Brain microvascular endothelial cell (primary cell): ENCODE measurements at regions not wholly inside any gene's neighbourhood (a gene's known extent, or its start where the extent isn't known, plus 50 kb on each side); places are given as distances from the start of the nearest gene placed in this dataset.
"Not testable (repeated sequence)": the region's sequence is repeated elsewhere in the genome, so short reads cannot be mapped to it uniquely, and the experiment has no call there.

Source experiments
- DNase-seq: peaks from one replicate; pipeline ENCODE4 v3.0.0-alpha.2; 2020
- H3K27ac ChIP-seq: fragments of 250-450 bp; sonication (Bioruptor Pico); 2 replicates; pipeline ENCODE4 v1.5.1; 2020; ENCODE audit warnings: mild to moderate bottlenecking, moderate library complexity
- H3K27me3 ChIP-seq: fragments of 250-450 bp; sonication (Bioruptor Pico); replicated peaks from 2 replicates; pipeline ENCODE4 v1.5.1; 2020; ENCODE audit warnings: mild to moderate bottlenecking
- H3K36me3 ChIP-seq: fragments of 250-450 bp; sonication (Bioruptor Pico); replicated peaks from 2 replicates; pipeline ENCODE4 v1.5.1; 2020; ENCODE audit warnings: mild to moderate bottlenecking
- H3K4me3 ChIP-seq: 2 replicates; pipeline ENCODE4 v1.5.1; 2011; ENCODE audit warnings: low read depth, mild to moderate bottlenecking, control low read depth, low read length, moderate library complexity
- in situ Hi-C: cut with HindIII; loops from 2 replicates; pipeline ENCODE4 v1.10.0; 2017; ENCODE audit warnings: low sequenced_read_pairs, low pct_ligation_motif_present
- TF ChIP-seq, protein P1 (sequence below): IDR thresholded peaks from 2 replicates; pipeline ENCODE4 v1.5.1; 2011; ENCODE audit warnings: low read depth, mild to moderate bottlenecking, moderate library complexity, low read length, control low read depth, inconsistent platforms; ENCODE audit errors: missing control alignments

DNA sequence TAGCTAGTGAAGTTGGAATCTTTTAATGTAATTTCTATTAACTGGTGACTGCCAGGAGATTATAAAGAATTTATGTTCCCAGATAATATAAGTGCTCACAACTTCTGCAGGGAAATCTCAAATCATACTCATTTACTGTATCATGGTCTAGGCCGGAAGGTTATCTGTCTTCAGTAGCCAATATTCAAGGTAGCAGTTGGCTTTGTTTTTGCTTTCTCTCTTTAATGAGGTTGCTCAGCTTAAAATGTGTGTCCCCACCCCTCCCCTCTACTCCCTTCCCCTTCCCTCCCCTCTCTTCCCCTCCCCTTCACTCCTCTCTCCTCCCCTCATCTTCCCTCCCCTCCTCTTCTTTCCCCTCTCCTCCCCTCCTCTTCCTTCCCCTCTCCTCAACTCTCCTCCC is 117.6 kb downstream of the HPGD start:
- TF ChIP-seq, protein P1, sequence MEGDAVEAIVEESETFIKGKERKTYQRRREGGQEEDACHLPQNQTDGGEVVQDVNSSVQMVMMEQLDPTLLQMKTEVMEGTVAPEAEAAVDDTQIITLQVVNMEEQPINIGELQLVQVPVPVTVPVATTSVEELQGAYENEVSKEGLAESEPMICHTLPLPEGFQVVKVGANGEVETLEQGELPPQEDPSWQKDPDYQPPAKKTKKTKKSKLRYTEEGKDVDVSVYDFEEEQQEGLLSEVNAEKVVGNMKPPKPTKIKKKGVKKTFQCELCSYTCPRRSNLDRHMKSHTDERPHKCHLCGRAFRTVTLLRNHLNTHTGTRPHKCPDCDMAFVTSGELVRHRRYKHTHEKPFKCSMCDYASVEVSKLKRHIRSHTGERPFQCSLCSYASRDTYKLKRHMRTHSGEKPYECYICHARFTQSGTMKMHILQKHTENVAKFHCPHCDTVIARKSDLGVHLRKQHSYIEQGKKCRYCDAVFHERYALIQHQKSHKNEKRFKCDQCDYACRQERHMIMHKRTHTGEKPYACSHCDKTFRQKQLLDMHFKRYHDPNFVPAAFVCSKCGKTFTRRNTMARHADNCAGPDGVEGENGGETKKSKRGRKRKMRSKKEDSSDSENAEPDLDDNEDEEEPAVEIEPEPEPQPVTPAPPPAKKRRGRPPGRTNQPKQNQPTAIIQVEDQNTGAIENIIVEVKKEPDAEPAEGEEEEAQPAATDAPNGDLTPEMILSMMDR: no peak
- Histone ChIP-seq H3K4me3 (no peak overlapping the region), H3K27me3 (no peaks in the 10 kb centered on the region), H3K36me3 (no peaks in the 10 kb centered on the region), H3K27ac (no peak overlapping the region)
- in situ Hi-C loops: no loop called here
- no peak for DNase-seq

DNA sequence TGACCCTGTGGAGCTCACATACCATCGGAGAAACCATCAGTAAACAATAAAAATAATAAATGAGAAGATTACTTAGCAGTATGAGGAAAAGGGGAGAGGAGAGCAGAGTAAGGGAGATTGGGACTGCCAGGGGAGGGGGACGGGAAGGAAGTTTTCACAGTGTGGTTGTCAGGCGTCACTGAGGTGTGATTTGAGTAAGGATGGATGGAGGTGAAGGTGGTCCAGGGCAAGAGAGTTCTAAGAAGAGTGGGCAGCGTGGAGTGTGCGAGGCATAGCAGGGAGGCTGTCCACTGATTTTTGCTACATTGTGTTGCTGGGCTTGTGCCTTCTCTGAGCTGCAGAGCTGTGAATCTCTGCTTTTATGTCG is 119.1 kb downstream of the HPGD start:
- Histone ChIP-seq H3K27me3 (no peaks in the 10 kb centered on the region), H3K4me3 (no peak overlapping the region)

DNA sequence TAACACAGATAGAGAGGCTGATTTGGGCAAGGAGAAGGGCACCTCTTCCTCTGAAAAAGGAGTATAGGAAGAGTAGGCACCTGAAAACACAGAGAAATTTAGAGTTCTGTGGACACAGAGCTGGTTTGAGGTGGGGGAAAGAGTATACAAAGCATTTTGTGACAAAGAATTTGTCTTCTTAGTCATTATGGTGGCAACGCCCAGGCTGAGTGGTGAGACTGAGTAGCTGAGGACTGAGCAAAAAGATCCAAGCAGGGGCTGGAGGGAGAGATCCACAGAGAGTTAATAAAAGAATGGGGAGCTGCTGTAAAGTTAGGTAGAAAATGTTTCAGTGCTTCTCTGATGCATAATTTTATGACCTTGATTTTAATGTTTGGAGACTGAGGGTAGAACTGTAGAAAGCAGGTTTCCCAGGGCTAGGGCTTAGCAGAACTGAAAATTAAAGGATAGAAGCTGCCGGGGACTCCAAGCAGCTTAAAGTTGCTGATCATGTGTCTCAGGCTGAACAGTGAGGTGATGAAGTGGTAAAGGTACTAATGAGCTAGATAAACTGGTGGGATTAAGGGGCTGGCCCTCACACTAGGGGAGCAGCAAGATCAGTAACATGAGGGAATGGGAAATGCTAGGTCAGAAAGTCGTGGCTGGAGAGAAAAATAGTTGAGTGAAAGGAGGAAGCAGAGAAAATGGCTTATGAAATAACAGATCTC is 118.9 kb downstream of the CEP44 start:
- in situ Hi-C loops: no loop called here
- Histone ChIP-seq H3K4me3 (no peak overlapping the region), H3K36me3 (no peaks in the 10 kb centered on the region), H3K27me3 (no peaks in the 10 kb centered on the region), H3K27ac (no peak overlapping the region)
- DNase-seq: no peak
- TF ChIP-seq, protein P1: no peak

More for the DNA sequence above, 119.1 kb downstream of the HPGD start:
- H3K27ac ChIP-seq: no peak overlapping the region
- no peaks in the 10 kb centered on the region for H3K36me3 ChIP-seq
- no peak for DNase-seq
- in situ Hi-C loops: no loop called here
- TF ChIP-seq, protein P1: no peak

DNA sequence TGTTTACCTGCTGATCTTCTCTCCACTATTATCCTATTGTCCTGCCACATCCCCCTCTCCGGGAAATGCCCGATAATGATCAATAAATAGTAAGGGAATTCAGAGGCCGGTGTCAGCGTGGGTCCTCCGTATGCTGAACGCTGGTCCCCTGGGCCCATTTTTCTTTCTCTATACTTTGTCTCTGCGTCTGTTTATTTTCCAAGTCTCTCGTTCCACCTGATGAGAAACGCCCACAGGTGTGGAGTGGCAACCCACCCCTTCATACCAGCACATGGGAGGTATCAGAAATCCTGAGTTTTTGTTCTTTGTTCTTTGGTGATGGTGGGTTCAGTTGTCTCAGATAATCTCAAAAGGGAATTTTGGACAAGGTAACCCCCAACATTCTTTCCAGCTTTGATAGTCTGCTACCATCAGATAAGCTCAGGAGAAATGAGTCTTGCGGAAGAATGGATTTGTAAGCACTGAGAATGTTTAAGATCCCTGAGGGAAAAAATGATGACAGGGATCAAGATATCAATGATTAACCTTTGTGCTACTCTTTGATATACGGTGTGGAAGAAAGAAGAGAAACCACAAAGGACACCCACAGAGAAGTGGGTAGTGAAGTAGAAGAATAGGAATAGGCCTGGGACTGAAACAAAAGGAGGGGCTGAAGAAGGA is 117.9 kb downstream of the CEP44 start:
- H3K36me3 ChIP-seq: no peaks in the 10 kb centered on the region
- H3K27me3 ChIP-seq: no peaks in the 10 kb centered on the region
- TF ChIP-seq, protein P1: no peak
- DNase-seq: no peak
- in situ Hi-C loops: no loop called here
- no peak overlapping the region for H3K4me3 ChIP-seq
- H3K27ac ChIP-seq: no peak overlapping the region

DNA sequence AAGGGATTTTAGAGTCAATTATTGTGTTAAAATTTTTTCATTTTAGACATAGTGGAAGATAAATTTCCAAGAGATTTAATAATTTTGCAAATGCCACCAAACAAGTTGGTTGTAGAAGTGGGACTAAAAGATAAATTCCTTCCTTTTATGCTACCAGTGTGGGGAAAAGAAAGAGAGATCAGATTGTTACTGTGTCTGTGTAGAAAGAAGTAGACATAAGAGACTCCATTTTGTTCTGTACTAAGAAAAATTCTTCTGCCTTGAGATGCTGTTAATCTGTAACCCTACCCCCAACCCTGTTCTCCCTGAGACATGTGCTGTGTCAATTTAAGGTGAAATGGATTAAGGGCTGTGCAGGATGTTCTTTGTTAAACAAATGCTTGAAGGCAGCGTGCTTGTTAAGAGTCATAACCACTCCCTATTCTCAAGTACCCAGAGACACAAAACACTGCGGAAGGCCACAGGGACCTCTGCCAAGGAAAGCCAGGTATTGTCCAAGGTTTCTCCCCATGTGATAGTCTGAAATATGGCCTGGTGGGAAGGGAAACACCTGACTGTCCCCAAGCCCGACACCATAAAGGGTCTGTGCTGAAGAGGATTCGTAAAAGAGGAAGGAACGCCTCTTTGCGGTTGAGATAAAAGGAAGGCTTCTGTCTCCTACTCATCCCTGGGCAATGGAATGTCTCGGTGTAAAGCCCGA is 117.0 kb downstream of the CEP44 start:
- in situ Hi-C loops, H3K4me3 ChIP-seq, DNase-seq, H3K27me3 ChIP-seq, H3K27ac ChIP-seq, H3K36me3 ChIP-seq: not testable (repeated sequence)

DNA sequence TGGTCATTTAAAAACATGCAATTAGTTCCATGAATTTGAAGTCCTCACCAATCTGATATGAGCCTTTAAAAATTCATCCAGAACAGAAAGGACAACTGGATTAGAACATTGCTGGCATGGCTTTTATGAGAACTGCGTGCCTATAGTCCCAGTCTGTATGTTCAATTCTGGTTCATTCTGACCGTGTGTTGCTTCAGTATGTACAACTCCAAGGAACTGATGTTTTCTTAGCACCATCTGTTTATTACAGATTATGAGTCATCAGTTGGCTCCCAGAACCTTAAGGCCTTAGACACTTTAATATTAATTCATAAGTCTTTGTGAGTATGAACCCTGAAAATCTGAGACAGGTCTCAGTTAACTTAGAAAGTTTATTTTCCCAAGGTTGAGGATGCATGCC is 115.0 kb downstream of the CEP44 start:
- TF ChIP-seq, protein P1: no peak
- Histone ChIP-seq H3K27me3 (no peaks in the 10 kb centered on the region), H3K36me3 (no peaks in the 10 kb centered on the region), H3K27ac (peak overlapping the region; percentile 55), H3K4me3 (no peak overlapping the region)
- in situ Hi-C loops: no loop called here
- DNase-seq: peak; percentile 77
